SK-N-SH treated with all-trans-retinoic acid at 6 μM for 48 hours (cell line): ENCODE measurements at regions not wholly inside any gene's neighbourhood (a gene's known extent, or its start where the extent isn't known, plus 50 kb on each side); places are given as distances from the start of the nearest gene placed in this dataset.

Experiments
- ARNTL ChIP-seq: fragments of 450-650 bp; formaldehyde crosslinking; IDR thresholded peaks from 2 replicates; pipeline ENCODE4 v1.5.0; 2020; ENCODE audit warnings: low read depth, mild to moderate bottlenecking, moderate library complexity, borderline replicate concordance
- GLIS3 ChIP-seq: fragments of 250-450 bp; sonication (Bioruptor Pico); IDR thresholded peaks from 2 replicates; pipeline ENCODE4 v1.5.0; 2020; ENCODE audit warnings: mild to moderate bottlenecking, moderate library complexity
- PATZ1 ChIP-seq: fragments of 250-450 bp; sonication (Bioruptor Pico); IDR thresholded peaks from 2 replicates; pipeline ENCODE4 v1.8.0; 2020; ENCODE audit warnings: mild to moderate bottlenecking, moderate library complexity, borderline replicate concordance
- POU6F1 ChIP-seq: fragments of 250-450 bp; sonication (Bioruptor Pico); IDR thresholded peaks from 2 replicates; pipeline ENCODE4 v1.8.0; 2021; ENCODE audit warnings: low read depth, mild to moderate bottlenecking, moderate library complexity, borderline replicate concordance
- PPARA ChIP-seq: fragments of 250-450 bp; sonication (Bioruptor Pico); IDR thresholded peaks from 2 replicates; pipeline ENCODE4 v1.5.0; 2020; ENCODE audit warnings: mild to moderate bottlenecking, borderline replicate concordance
- RARB ChIP-seq: fragments of 250-450 bp; sonication (Bioruptor Pico); IDR thresholded peaks from 2 replicates; pipeline ENCODE4 v1.8.0; 2021; ENCODE audit warnings: mild to moderate bottlenecking, moderate library complexity
- TCF4 ChIP-seq: fragments of 250-450 bp; sonication (Bioruptor Pico); IDR thresholded peaks from 2 replicates; pipeline ENCODE4 v1.8.0; 2021; ENCODE audit warnings: mild to moderate bottlenecking, moderate library complexity, borderline replicate concordance
- TSHZ2 ChIP-seq: fragments of 250-450 bp; sonication (Bioruptor Pico); IDR thresholded peaks from 2 replicates; pipeline ENCODE4 v1.5.0; 2020; ENCODE audit warnings: mild to moderate bottlenecking, moderate library complexity
- ZC3H10 ChIP-seq: fragments of 250-450 bp; sonication (Bioruptor Pico); IDR thresholded peaks from 2 replicates; pipeline ENCODE4 v1.5.1; 2021; ENCODE audit warnings: mild to moderate bottlenecking, moderate library complexity
- ZFP30 ChIP-seq: fragments of 450-650 bp; formaldehyde crosslinking; IDR thresholded peaks from 2 replicates; pipeline ENCODE4 v1.5.0; 2022; ENCODE audit warnings: mild to moderate bottlenecking, moderate library complexity

- TF ChIP-seq ZFP30 (CRISPR knock-in tag), result no peak
- no peak for TF ChIP-seq TCF4
- no peak for TF ChIP-seq TSHZ2 (CRISPR knock-in tag)
- no peak for TF ChIP-seq PATZ1 (CRISPR knock-in tag)
- no peak for TF ChIP-seq ARNTL (CRISPR knock-in tag)
- no peak for TF ChIP-seq ZC3H10 (CRISPR knock-in tag)
- TF ChIP-seq GLIS3, result no peak
- TF ChIP-seq RARB (CRISPR knock-in tag), result no peak
- no peak for TF ChIP-seq PPARA (CRISPR knock-in tag)
- TF ChIP-seq POU6F1 (CRISPR knock-in tag), result no peak
Measured at GRCh38 chr2:65742977-65743376, 310.6 kb upstream of the SPRED2 start.
